GM18505 (cell line): ENCODE measurements at regions not wholly inside any gene's neighbourhood (a gene's known extent, or its start where the extent isn't known, plus 50 kb on each side); places are given as distances from the start of the nearest gene placed in this dataset.

ENCODE experiments used
- ATAC-seq: cut with Tn5 transposase; IDR thresholded peaks from one replicate; pipeline ENCODE4 v1.9.1; 2021; ENCODE audit not compliant: unreplicated experiment
- POLR2A ChIP-seq: IDR thresholded peaks from 4 replicates; pipeline ENCODE4 v1.6.1; 2011; ENCODE audit warnings: borderline replicate concordance; ENCODE audit not compliant: insufficient read depth, insufficient read length; ENCODE audit errors: extremely low read depth

- no peak for TF ChIP-seq POLR2A
- ATAC-seq = no peak
These were observed 264.6 kb upstream of the TGFBR2 start for GRCh38 chr3:30341851-30342250.

DNA sequence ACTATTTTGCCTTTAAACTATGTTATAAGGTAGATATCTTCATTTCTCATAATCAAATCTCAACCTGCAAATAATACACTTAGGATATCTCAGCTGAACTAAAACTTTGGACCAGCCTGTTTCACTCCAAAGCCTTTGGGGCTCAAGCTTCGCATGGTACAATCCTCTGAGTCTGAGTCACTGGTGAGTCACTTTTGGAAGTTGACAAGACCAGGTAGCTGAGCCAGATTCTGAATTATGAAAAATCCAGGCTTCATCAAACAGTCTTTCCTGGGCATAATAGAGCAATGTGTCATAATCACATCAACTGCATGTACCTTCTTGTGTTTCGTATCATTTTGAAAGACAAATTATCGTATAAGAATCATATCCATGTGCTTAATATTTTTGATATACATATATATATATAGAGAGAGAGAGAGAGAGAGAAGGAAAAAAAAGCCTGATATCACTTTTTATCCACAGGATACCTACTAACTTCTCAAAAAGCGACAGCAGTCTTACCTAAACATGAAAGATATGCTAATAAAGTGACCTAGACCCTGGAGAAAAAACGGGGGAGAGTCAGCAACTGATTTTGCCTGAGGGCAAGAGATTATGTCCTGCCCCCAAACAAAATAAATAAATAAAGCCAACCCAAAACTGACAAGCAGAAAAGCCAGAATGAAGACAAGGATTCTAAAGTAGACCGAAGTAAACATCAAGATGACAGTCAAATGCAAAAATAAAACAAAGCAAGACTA is 263.9 kb upstream of the TGFBR2 start:
- ATAC-seq = no peak
- no peak for TF ChIP-seq POLR2A

DNA sequence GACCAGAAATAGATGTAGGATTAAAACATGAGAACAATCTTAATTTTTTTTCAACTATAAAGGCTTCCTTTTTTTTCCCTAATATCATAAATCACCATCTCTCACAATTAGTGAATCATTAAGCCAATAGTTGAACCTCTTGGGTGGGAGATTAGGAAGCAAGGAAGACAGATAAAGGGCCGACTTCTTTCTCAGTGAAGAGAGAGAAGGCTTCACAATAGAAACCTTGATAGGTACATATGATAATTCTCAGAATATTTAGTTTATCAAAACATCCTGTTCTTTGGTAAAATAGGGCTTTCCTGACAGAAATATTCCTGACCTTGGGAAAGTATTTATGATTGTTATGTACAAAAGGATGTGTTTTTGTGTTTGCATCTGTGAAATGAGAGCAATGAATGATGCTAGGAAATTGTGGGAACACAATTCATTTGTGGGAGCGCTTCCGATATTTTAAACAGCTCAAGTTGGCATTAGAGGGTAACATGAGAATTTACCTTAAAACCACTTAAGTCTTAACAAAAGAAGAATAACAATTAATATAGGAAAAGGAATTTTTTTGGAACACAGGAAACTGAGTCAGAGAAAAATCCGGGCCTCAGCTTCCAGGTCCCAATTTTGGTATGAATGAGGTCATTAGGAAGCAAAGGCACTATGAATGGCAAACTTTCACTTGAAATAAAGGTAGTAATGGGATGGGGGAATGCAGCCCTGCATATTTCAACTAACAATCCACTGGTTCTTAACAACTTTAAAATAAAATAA is 263.2 kb upstream of the TGFBR2 start:
- no peak for ATAC-seq
- TF ChIP-seq POLR2A = no peak

DNA sequence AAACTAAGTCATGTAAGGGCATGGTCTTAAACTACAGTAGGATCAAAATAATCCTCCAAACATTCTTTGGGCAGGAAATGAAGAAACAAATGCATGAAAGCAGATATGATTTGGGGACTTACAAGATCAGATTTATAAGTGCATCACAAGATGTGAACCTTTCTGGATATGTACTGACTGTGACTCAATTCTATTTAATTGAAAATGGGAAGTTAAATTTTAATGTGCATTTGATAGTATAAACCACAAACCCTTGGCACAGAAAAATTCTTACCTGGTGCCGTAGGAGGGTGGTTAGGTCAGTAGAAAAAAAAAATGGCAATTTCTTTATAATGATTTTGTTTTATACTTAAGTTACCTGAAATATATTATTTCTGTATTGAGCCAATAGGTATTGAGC is 262.5 kb upstream of the TGFBR2 start:
- TF ChIP-seq POLR2A = no peak
- no peak for ATAC-seq

DNA sequence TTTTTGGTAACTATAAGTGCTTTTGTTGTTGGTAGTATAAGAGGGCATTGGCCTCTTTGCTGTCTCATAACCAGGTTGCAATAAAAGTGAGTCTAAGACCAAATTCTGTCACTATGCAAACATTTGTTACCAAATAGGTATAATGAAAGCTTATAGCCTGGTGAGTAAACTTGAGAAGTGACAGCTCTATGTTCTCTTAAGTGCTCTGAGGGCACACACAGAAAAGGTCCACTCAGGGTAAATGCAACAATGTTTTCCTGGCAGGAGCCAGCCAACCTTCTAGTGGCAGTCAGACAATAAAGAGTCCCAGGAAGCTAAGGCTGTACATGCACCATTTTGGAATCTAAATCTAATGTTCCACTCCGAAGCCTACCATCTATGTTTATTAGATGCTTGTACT is 262.1 kb upstream of the TGFBR2 start:
- no peak for ATAC-seq
- no peak for TF ChIP-seq POLR2A

GRCh38 chr3:30346933-30347320 is 259.5 kb upstream of the TGFBR2 start:
- ATAC-seq = no peak
- TF ChIP-seq POLR2A = no peak

GRCh38 chr3:30347679-30348216 is 258.7 kb upstream of the TGFBR2 start:
- peak; percentile 96 for ATAC-seq
- no peak for TF ChIP-seq POLR2A

DNA sequence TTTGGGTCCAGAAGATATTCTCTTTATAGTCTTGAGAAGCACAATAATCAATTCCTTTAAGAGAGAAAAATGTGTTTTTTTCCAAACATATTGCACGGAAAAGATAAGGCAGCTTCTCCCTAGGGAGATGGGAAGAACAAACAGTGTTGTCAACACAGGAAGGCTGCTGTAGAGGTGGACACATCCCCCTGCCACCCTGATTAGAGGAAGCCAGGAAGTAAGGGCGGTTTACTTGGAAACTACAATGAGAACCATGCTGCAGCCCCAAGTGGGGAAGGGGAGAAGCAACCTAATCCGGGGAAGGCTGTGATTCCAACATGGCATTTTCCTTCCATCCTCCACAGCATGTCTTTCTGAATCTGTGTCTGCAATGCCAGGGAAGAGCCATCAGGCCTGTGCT is 256.9 kb upstream of the TGFBR2 start:
- no peak for TF ChIP-seq POLR2A
- no peak for ATAC-seq

GRCh38 chr3:30350011-30350410 is 256.4 kb upstream of the TGFBR2 start:
- no peak for TF ChIP-seq POLR2A
- ATAC-seq = no peak

GRCh38 chr3:30350901-30351300 is 255.5 kb upstream of the TGFBR2 start:
- no peak for ATAC-seq
- no peak for TF ChIP-seq POLR2A

GRCh38 chr3:30352410-30353318 is 253.7 kb upstream of the TGFBR2 start:
- no peak for ATAC-seq
- no peak for TF ChIP-seq POLR2A

GRCh38 chr3:30353711-30354467 is 252.5 kb upstream of the TGFBR2 start:
- peak; percentile 99 for ATAC-seq
- TF ChIP-seq POLR2A = no peak

DNA sequence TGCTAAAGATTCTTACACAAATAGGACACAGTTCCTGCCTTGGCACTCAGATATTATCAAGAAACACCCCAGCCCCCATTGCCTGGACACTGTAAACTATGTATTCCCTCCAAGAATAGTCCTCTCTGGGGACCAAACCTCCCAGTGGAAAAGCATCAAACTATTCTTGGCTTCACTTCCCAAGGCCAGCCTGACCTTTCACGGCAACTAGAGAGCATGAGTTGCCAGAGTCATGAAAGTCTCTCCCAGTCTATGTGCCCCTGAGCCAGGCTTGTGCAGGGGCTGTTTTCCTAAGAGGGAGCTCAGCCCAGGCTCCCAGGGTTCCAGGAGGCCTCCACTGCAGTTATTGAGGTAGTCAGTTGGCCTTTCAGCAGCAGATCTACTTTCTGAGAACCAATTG is 251.9 kb upstream of the TGFBR2 start:
- no peak for TF ChIP-seq POLR2A
- no peak for ATAC-seq

- no peak for TF ChIP-seq POLR2A
These were observed 251.4 kb upstream of the TGFBR2 start for GRCh38 chr3:30354972-30355371.

More at GRCh38 chr3:30354972-30355371, 251.4 kb upstream of the TGFBR2 start:
- no peak for ATAC-seq
